ENCODE measurements at regions not wholly inside any gene's neighbourhood (a gene's known extent, or its start where the extent isn't known, plus 50 kb on each side); places are given as distances from the start of the nearest gene placed in this dataset.

DNA sequence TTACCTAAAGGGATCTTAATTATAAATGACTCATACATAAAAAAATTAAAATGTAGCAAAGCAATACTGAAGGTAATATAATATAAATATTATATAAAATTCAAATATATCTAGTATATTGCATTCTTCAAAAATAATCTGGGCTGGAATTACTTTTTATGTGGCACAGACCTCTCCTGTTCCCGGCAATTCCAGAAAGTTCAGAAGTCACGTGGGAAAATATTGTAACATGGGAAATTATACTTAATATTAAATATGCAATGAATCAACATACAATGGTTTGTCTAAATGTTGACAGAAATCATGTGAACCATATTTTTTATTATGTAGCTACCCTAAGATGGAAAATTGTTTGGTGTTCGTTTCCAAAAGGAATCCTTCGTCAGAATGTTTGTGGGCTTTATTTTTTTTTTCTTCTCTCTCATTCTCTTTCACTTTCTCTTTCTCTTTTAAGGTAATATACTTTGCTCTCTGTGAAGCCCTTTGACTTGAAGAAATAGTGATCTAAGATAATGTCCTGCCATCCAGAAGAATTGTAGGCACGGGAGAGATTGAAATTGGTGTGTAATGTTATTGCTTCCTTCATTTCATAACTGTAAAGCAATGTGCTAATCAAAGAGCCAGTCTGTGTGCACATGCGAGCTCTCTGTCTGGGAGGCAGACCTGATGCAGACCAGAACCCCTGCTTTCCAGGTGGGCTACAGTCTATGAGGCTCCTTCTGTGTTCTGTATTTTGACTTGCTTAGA is 559.4 kb downstream of the NR2F2 start:
- Histone ChIP-seq H3K9ac (ENCODE audit: control insufficient read depth, extremely low read depth, insufficient read depth, low read length) (no peak overlapping the region), H3K9me3 (ENCODE audit: control insufficient read depth, low read depth, low read length) (no peaks in the 10 kb centered on the region), H2AFZ (ENCODE audit: control insufficient read depth, low read length) (peak overlapping the region; percentile 89), H3K79me2 (ENCODE audit: control insufficient read depth, insufficient read depth, low read length) (no peaks in the 10 kb centered on the region), H3K27me3 (ENCODE audit: control insufficient read depth, extremely low read depth, insufficient read depth, low read length) (no peaks in the 10 kb centered on the region), H3K4me3 (ENCODE audit: control insufficient read depth in 2 of 3, extremely low read depth in 1 of 3, insufficient read depth in 2 of 3, low read depth in 1 of 3, low read length in 3 of 3) (peak overlapping the region in 1 of 3 experiments; percentile 30), H3K27ac (ENCODE audit: control insufficient read depth, insufficient read depth, low read length) (no peak overlapping the region), H3K4me2 (ENCODE audit: control insufficient read depth, extremely low read depth, insufficient read depth, low read depth, low read length) (peak overlapping the region; percentile 20), H3K36me3 (ENCODE audit: control insufficient read depth in 2 of 2, extremely low read depth in 1 of 2, insufficient read depth in 2 of 2, low read length in 2 of 2) (no peaks in the 10 kb centered on the region), H3K9me1 (ENCODE audit: control insufficient read depth, extremely low read depth, insufficient read depth, low read length) (no peaks in the 10 kb centered on the region), H4K20me1 (ENCODE audit: control insufficient read depth, extremely low read depth, insufficient read depth, low read length) (no peaks in the 10 kb centered on the region), H3K4me1 (ENCODE audit: control insufficient read depth, extremely low read depth, insufficient read depth, low read length) (no peaks in the 10 kb centered on the region)
- DNase-seq (ENCODE audit: low read depth, low spot score) (no peak), FAIRE-seq (no peak)
- dilution Hi-C loops (cut with MboI; ENCODE audit: extremely low pct_ligation_motif_present, low sequenced_read_pairs): no loop called here
- TF ChIP-seq EZH2 (IDR thresholded peaks at IDR 0.05; ENCODE audit: low read length): no peak
- no peak for TF ChIP-seq CTCF (optimal IDR thresholded peaks at IDR 0.05 in 1 of 3, IDR thresholded peaks at IDR 0.05 in 1 of 3, conservative IDR thresholded peaks at IDR 0.05 in 1 of 3; ENCODE audit: extremely low read depth in 1 of 3, insufficient read depth in 2 of 3, low read length in 3 of 3)

- Histone ChIP-seq H3K4me2 (ENCODE audit: control insufficient read depth, extremely low read depth, insufficient read depth, low read depth, low read length) (no peak overlapping the region), H3K27me3 (ENCODE audit: control insufficient read depth, extremely low read depth, insufficient read depth, low read length) (no peaks in the 10 kb centered on the region), H3K9me3 (ENCODE audit: control insufficient read depth, low read depth, low read length) (no peaks in the 10 kb centered on the region), H4K20me1 (ENCODE audit: control insufficient read depth, extremely low read depth, insufficient read depth, low read length) (no peaks in the 10 kb centered on the region), H2AFZ (ENCODE audit: control insufficient read depth, low read length) (no peak overlapping the region), H3K79me2 (ENCODE audit: control insufficient read depth, insufficient read depth, low read length) (no peaks in the 10 kb centered on the region), H3K4me3 (ENCODE audit: control insufficient read depth in 2 of 3, extremely low read depth in 1 of 3, insufficient read depth in 2 of 3, low read depth in 1 of 3, low read length in 3 of 3) (no peak overlapping the region), H3K4me1 (ENCODE audit: control insufficient read depth, extremely low read depth, insufficient read depth, low read length) (no peaks in the 10 kb centered on the region), H3K9ac (ENCODE audit: control insufficient read depth, extremely low read depth, insufficient read depth, low read length) (no peak overlapping the region), H3K36me3 (ENCODE audit: control insufficient read depth in 2 of 2, extremely low read depth in 1 of 2, insufficient read depth in 2 of 2, low read length in 2 of 2) (no peaks in the 10 kb centered on the region), H3K9me1 (ENCODE audit: control insufficient read depth, extremely low read depth, insufficient read depth, low read length) (no peaks in the 10 kb centered on the region), H3K27ac (ENCODE audit: control insufficient read depth, insufficient read depth, low read length) (no peak overlapping the region)
- dilution Hi-C loops (cut with MboI; ENCODE audit: extremely low pct_ligation_motif_present, low sequenced_read_pairs): no loop called here
- DNase-seq (ENCODE audit: low read depth, low spot score) (no peak), FAIRE-seq (no peak)
- TF ChIP-seq EZH2 (IDR thresholded peaks at IDR 0.05; ENCODE audit: low read length) (no peak), CTCF (optimal IDR thresholded peaks at IDR 0.05 in 1 of 3, IDR thresholded peaks at IDR 0.05 in 1 of 3, conservative IDR thresholded peaks at IDR 0.05 in 1 of 3; ENCODE audit: extremely low read depth in 1 of 3, insufficient read depth in 2 of 3, low read length in 3 of 3) (no peak)
Observed at GRCh38 chr15:96891046-96891445, 560.5 kb downstream of the NR2F2 start.
